Type B pancreatic cell (in vitro differentiated cells): ENCODE measurements at regions not wholly inside any gene's neighbourhood (a gene's known extent, or its start where the extent isn't known, plus 50 kb on each side); places are given as distances from the start of the nearest gene placed in this dataset.

Source experiments
- DNase-seq: peaks from one replicate; pipeline ENCODE4 v3.0.0; 2021; ENCODE audit warnings: mixed read lengths; ENCODE audit not compliant: unreplicated experiment; ENCODE audit errors: extremely low spot score
- H3K27ac Mint-ChIP-seq: 2 replicates; pipeline ENCODE4 v1.8.0; 2021; ENCODE audit warnings: mild to moderate bottlenecking, mixed read lengths
- H3K27me3 Mint-ChIP-seq: 2 replicates; pipeline ENCODE4 v1.8.0; 2021; ENCODE audit warnings: mixed read lengths
- H3K36me3 Mint-ChIP-seq: 2 replicates; pipeline ENCODE4 v1.8.0; 2021; ENCODE audit warnings: mixed read lengths
- H3K4me1 Mint-ChIP-seq: one replicate; pipeline ENCODE4 v1.8.0; 2021; ENCODE audit warnings: mixed read lengths; ENCODE audit not compliant: unreplicated experiment
- H3K4me3 Mint-ChIP-seq: 2 replicates; pipeline ENCODE4 v1.8.0; 2021; ENCODE audit warnings: mild to moderate bottlenecking, mixed read lengths
- H3K9me3 Mint-ChIP-seq: 2 replicates; pipeline ENCODE4 v1.8.0; 2021; ENCODE audit warnings: mixed read lengths
- TF ChIP-seq, protein P1 (sequence below): fragments of 200-600 bp; sonication (generic); conservative IDR thresholded peaks from 2 replicates; pipeline ENCODE4 v1.5.0; 2021; ENCODE audit warnings: antibody characterized with exemption, mild to moderate bottlenecking

- peak; percentile 13 for DNase-seq
- Mint-ChIP-seq H3K27ac (no peak overlapping the region), H3K9me3 (peaks cover 5% of the 10 kb centered on the region), H3K27me3 (no peaks in the 10 kb centered on the region), H3K4me3 (no peak overlapping the region), H3K36me3 (no peaks in the 10 kb centered on the region), H3K4me1 (peaks cover 42% of the 10 kb centered on the region)
- TF ChIP-seq, protein P1, sequence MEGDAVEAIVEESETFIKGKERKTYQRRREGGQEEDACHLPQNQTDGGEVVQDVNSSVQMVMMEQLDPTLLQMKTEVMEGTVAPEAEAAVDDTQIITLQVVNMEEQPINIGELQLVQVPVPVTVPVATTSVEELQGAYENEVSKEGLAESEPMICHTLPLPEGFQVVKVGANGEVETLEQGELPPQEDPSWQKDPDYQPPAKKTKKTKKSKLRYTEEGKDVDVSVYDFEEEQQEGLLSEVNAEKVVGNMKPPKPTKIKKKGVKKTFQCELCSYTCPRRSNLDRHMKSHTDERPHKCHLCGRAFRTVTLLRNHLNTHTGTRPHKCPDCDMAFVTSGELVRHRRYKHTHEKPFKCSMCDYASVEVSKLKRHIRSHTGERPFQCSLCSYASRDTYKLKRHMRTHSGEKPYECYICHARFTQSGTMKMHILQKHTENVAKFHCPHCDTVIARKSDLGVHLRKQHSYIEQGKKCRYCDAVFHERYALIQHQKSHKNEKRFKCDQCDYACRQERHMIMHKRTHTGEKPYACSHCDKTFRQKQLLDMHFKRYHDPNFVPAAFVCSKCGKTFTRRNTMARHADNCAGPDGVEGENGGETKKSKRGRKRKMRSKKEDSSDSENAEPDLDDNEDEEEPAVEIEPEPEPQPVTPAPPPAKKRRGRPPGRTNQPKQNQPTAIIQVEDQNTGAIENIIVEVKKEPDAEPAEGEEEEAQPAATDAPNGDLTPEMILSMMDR = no peak
These were observed 171.0 kb upstream of the SMAD3 start for GRCh38 chr15:66894363-66894762.

DNA sequence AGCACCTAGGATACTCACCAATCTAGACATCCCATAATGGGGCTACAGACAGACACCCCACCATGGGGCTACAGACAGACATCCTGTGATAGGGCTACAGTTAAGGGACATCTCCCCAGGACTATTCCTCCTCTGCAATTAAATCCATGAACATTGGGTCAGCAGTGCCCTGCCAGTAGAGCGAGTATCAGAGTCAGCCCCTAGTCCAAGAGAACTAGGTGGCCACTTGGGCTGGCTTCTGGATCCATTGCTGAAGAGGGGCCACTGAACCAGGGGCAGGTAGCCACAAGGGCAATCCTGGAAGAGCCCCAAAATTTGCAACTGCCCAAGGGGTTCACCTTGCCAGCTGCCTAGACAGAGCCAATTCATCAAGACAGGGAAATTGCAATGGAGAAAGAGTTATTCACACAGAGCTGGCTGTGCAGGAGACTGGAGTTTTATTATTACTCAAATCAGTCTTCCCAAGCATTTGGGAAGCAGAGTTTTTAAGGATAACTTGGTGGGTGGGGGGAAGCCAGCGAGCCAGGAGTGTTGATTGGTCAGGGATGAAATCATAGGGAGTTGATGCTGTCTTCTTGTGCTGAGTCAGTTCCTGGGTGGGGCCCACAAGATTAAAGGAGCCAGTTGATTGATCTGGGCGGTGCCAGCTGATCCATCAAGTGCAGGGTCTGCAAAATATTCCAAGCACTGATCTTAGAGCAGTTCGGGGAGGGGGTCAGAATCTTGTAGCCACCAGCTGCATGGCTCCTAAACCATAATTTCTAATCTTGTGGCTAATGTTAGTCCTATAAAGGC is 170.2 kb upstream of the SMAD3 start:
- peak; percentile 31 for DNase-seq
- H3K4me1 Mint-ChIP-seq = peaks cover 42% of the 10 kb centered on the region
- no peak overlapping the region for H3K4me3 Mint-ChIP-seq
- H3K27me3 Mint-ChIP-seq = no peaks in the 10 kb centered on the region
- TF ChIP-seq, protein P1 = no peak
- H3K27ac Mint-ChIP-seq = peak overlapping the region; percentile 26
- no peaks in the 10 kb centered on the region for H3K36me3 Mint-ChIP-seq
- H3K9me3 Mint-ChIP-seq = peaks cover 5% of the 10 kb centered on the region

DNA sequence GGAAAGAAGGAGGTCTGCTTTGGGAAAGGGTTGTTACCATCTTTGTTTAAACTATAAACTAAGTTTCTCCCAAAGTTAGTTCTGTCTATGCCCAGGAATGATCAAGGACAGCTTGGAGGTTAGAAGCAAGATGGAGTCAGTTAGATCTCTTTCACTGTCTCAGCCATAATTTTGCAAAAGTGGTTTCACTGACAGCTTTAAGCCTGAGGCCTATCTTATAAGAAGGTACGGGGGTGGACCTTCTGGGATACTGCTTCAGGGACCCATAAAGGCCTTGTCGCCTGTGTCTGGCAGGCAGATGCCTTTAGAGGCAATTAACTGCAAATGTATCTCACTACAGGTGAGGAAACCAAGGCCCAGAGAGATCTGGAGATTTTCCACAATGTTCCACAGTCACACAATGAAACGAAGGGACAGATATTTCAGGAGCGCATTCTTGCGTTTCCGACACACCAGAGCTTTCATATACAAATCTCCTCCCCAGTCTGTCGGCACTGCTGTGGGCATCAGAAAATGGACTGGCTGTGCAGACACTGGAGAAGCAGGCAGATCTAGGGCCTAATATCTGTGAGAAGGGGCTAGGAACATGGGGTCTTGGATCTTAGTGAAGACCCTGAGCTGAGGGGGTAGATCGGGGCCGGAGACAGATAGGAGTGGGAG is 169.5 kb upstream of the SMAD3 start:
- no peak overlapping the region for H3K27ac Mint-ChIP-seq
- H3K9me3 Mint-ChIP-seq = peaks cover 5% of the 10 kb centered on the region
- H3K4me1 Mint-ChIP-seq = peaks cover 42% of the 10 kb centered on the region
- TF ChIP-seq, protein P1 = no peak
- no peaks in the 10 kb centered on the region for H3K36me3 Mint-ChIP-seq
- H3K27me3 Mint-ChIP-seq = no peaks in the 10 kb centered on the region
- peak; percentile 18 for DNase-seq
- no peak overlapping the region for H3K4me3 Mint-ChIP-seq

DNA sequence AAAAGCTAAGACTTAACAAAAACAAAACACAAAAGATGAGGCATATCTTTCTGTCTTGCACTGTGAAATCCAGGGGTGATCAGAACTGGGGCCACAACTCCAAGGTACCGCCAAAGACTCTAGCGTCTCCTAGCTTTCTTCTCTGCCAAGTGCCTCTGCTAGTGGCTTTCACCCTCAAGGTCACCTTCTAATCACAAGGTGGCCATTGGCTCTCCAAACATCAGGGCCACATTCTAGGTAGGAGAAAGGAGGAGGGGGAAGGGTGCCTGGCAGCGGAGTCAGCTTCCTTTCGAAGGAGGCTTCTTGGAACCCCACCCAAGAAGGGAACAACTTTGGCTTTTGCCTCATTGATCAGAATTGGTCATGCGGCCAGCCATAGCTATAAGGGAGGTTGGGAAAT is 168.8 kb upstream of the SMAD3 start:
- TF ChIP-seq, protein P1 = no peak
- H3K27ac Mint-ChIP-seq = no peak overlapping the region
- H3K9me3 Mint-ChIP-seq = peaks cover 3% of the 10 kb centered on the region
- no peaks in the 10 kb centered on the region for H3K27me3 Mint-ChIP-seq
- no peaks in the 10 kb centered on the region for H3K36me3 Mint-ChIP-seq
- H3K4me3 Mint-ChIP-seq = no peak overlapping the region
- no peak for DNase-seq
- peaks cover 39% of the 10 kb centered on the region for H3K4me1 Mint-ChIP-seq

DNA sequence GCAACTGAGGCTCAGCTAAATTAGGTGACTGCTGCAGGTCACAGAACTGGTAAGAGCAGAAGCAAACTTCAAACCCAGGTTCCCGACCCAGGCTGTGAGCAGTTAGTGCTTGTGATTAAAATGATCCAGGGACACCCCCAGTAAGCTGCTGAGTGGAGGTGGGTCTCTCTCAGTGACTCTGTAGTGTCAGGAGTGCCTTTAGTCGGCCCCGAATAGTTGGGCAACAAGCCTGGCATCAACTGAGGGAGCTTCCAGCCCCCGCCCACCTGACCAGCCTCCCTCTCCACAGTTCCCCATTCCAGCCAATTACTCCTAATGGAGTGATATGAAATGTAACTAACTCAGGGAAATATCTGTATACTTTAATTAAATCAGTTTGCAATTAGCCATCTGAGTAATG is 168.0 kb upstream of the SMAD3 start:
- H3K4me3 Mint-ChIP-seq = no peak overlapping the region
- DNase-seq = no peak
- no peaks in the 10 kb centered on the region for H3K9me3 Mint-ChIP-seq
- no peak overlapping the region for H3K27ac Mint-ChIP-seq
- no peaks in the 10 kb centered on the region for H3K27me3 Mint-ChIP-seq
- TF ChIP-seq, protein P1 = no peak
- H3K36me3 Mint-ChIP-seq = no peaks in the 10 kb centered on the region
- peaks cover 33% of the 10 kb centered on the region for H3K4me1 Mint-ChIP-seq
